ENCODE measurements at regions not wholly inside any gene's neighbourhood (a gene's known extent, or its start where the extent isn't known, plus 50 kb on each side); places are given as distances from the start of the nearest gene placed in this dataset.

- Mint-ChIP-seq H3K36me3 (ENCODE audit: insufficient read depth, unreplicated experiment) (no peaks in the 10 kb centered on the region), H3K4me3 (ENCODE audit: unreplicated experiment) (no peak overlapping the region), H3K9me3 (ENCODE audit: unreplicated experiment) (peaks cover 7% of the 10 kb centered on the region), H3K27me3 (ENCODE audit: insufficient read depth, unreplicated experiment) (no peaks in the 10 kb centered on the region), H3K27ac (ENCODE audit: low read depth, unreplicated experiment) (no peak overlapping the region), H3K4me1 (ENCODE audit: insufficient read depth, unreplicated experiment) (no peaks in the 10 kb centered on the region)
- intact Hi-C loops (cut with micrococcal nuclease): no loop called here
- no TSS peak for BruUV-seq (replicated peaks)
- ChIA-PET CTCF (interaction anchor here (1.3 kb wide), 1 partner anchor 126 kb away, joined by 5 read pairs; no protein-coding TSS in a partner anchor), POLR2A (no interaction called here)
- no peak for TF ChIP-seq CTCF (IDR thresholded peaks at IDR 0.05; ENCODE audit: unreplicated experiment)
- no peak for DNase-seq (ENCODE audit: unreplicated experiment)
These were observed 212.4 kb downstream of the CMPK2 start for GRCh38 chr2:6653281-6653750.

DNA sequence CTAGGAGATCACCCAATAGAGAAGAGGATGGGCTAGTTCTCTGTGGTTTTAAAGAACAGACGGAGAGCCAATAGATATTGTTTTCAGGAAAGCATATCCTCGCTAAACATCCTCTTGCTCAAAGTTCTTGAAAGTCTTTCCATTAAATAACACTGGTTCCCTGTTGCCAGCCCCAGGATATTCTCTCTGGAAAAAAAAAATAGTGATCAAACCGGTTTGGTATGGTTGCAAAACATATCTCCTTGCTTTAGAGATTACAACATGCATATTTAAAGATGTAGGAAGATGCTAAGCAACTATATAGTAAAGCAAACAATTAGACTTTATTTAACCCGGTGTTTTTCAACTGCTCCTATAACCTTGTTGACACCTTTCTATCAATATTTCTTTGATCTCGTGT is 211.4 kb downstream of the CMPK2 start:
- H3K4me3 Mint-ChIP-seq (ENCODE audit: unreplicated experiment): no peak overlapping the region
- H3K27me3 Mint-ChIP-seq (ENCODE audit: insufficient read depth, unreplicated experiment): no peaks in the 10 kb centered on the region
- H3K36me3 Mint-ChIP-seq (ENCODE audit: insufficient read depth, unreplicated experiment): no peaks in the 10 kb centered on the region
- no peak for DNase-seq (ENCODE audit: unreplicated experiment)
- no TSS peak for BruUV-seq (replicated peaks)
- no peak overlapping the region for H3K27ac Mint-ChIP-seq (ENCODE audit: low read depth, unreplicated experiment)
- POLR2A ChIA-PET: interaction anchor here (0.7 kb wide), 1 partner anchor 357 kb away, joined by 3 read pairs; no protein-coding TSS in a partner anchor
- no peaks in the 10 kb centered on the region for H3K4me1 Mint-ChIP-seq (ENCODE audit: insufficient read depth, unreplicated experiment)
- peaks cover 7% of the 10 kb centered on the region for H3K9me3 Mint-ChIP-seq (ENCODE audit: unreplicated experiment)
- CTCF ChIA-PET: no interaction called here
- intact Hi-C loops (cut with micrococcal nuclease): no loop called here
- no peak for TF ChIP-seq CTCF (IDR thresholded peaks at IDR 0.05; ENCODE audit: unreplicated experiment)

DNA sequence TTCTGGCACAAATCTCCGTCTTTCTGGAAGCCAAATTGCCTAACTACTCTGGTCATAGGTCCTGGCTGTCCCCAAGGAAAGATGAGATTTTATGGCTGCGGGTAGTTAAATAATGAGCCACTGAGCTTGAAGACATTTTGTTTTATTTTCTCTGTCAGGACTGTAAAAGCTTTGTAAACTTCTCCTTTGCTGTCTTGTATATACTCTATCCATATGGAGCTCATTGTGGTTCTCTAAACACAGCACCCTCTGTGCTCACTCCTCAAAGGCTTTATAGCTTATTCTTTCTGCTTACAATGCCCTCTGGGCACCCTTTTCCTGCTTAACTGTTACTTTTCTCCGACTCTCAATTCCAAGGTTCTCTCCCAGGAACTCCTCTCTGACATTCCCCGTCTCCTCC is 209.1 kb downstream of the CMPK2 start:
- Mint-ChIP-seq H3K4me3 (ENCODE audit: unreplicated experiment) (no peak overlapping the region), H3K9me3 (ENCODE audit: unreplicated experiment) (peaks cover 7% of the 10 kb centered on the region), H3K27me3 (ENCODE audit: insufficient read depth, unreplicated experiment) (no peaks in the 10 kb centered on the region), H3K4me1 (ENCODE audit: insufficient read depth, unreplicated experiment) (no peaks in the 10 kb centered on the region), H3K27ac (ENCODE audit: low read depth, unreplicated experiment) (no peak overlapping the region), H3K36me3 (ENCODE audit: insufficient read depth, unreplicated experiment) (no peaks in the 10 kb centered on the region)
- CTCF ChIA-PET: no interaction called here
- TF ChIP-seq CTCF (IDR thresholded peaks at IDR 0.05; ENCODE audit: unreplicated experiment): no peak
- BruUV-seq (replicated peaks): no TSS peak
- intact Hi-C loops (cut with micrococcal nuclease): no loop called here
- no peak for DNase-seq (ENCODE audit: unreplicated experiment)
- POLR2A ChIA-PET: no interaction called here

DNA sequence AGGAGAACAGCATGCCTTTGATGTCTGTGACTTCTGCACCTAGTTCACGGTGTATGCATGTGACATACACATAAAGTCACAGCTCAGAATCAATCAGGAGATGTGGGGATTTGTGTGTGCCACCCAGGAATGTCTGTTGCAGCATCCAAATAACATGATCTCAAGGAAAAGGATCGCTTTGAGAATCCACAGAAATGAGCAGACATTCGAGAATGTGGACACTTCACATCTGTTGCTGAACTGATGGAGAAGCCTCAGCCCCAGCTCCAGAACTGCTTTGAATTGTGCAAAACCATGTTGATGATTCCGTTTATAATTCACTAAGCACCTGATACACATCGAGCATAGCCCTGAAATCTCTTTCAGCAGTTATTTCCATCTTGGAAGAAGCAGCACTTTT is 208.6 kb downstream of the CMPK2 start:
- TF ChIP-seq CTCF (IDR thresholded peaks at IDR 0.05; ENCODE audit: unreplicated experiment): no peak
- BruUV-seq (replicated peaks): no TSS peak
- ChIA-PET POLR2A (no interaction called here), CTCF (no interaction called here)
- Mint-ChIP-seq H3K27ac (ENCODE audit: low read depth, unreplicated experiment) (no peak overlapping the region), H3K27me3 (ENCODE audit: insufficient read depth, unreplicated experiment) (no peaks in the 10 kb centered on the region), H3K9me3 (ENCODE audit: unreplicated experiment) (peaks cover 7% of the 10 kb centered on the region), H3K36me3 (ENCODE audit: insufficient read depth, unreplicated experiment) (no peaks in the 10 kb centered on the region), H3K4me3 (ENCODE audit: unreplicated experiment) (no peak overlapping the region), H3K4me1 (ENCODE audit: insufficient read depth, unreplicated experiment) (no peaks in the 10 kb centered on the region)
- intact Hi-C loops (cut with micrococcal nuclease): no loop called here
- no peak for DNase-seq (ENCODE audit: unreplicated experiment)

All from MCF 10A (cell line).